ENCODE measurements at regions not wholly inside any gene's neighbourhood (a gene's known extent, or its start where the extent isn't known, plus 50 kb on each side); places are given as distances from the start of the nearest gene placed in this dataset.

DNA sequence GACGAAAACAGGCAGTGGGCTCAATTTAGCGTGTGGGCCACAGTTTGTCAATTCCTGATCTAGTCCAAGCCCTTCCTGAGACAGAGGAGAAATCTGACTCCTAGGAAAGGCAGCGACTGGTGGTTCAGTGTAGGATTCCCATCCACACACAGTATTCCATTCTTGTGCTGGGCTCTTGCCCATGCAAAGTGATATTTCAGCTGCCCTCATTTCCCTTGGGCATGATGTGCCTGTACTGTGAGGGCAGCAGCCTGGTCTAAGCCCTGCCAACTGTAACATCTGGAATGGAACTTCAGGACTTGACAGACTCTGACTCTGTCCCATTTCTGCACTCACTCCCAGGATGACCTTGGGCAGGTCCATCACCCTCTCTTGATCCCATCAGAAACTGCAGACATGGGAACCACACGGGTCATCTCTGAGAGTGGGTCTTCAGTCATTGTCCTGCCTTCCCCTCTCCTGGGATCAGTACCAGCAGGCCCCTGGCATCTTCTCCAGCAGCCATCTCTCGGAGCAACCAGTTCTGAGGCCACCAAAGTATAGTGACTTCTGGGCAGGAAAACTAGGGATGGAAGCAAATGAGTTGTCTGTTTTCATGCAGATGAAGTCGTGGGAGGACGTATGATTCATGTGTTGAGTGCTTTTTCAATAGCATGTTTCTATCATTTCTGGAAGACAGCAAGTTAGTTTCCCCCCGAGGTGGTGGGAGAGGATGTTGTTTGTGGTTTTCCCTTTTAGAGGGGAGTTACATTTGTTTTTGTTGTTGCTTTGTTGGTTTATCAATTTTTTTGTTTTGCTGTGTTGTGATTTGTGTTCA is 54.2 kb upstream of the BCL2L14 start:
- no peak for DNase-seq (ENCODE audit: low spot score)

DNA sequence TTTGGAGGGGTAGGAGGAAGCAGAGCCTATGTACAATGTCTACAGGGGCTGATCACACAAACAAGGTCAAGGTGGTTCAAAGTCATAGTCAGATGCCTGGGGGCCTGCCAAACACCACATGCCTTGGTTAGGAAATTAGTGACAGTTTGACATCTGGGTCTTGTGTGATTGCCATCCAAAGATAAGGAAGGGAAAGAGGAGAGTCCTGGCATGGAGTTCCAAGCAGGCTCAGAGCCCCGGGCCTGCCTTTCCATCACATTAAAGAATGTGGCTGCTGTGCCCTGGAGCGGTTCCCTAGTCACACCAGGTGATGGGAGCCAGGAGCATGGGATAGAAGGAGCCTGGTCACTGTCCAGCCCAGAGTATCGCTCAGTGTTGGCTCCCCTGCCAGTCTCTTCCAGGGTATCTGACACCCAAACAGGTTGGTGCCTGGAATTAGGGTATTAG is 53.6 kb upstream of the BCL2L14 start:
- DNase-seq (ENCODE audit: low spot score): no peak

DNA sequence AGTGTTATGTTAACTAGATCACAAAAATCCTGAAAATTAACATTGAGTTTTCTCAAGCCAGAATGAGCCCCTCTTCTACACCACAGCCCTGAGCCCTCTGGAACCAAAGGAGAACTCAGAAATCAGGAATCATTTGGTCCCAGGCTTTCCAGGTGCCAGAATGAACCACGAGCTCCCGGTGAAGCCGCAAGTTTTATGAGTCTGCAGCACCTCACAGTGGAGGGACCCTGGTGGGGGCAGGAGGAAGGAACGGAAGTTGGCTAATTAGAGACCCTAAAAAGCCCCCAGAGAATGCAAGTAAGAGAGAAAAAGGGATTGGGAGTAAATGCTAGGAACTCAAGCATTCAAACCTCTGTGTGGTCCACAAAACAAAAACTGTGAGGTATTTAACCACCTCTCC is 52.9 kb upstream of the BCL2L14 start:
- no peak for DNase-seq (ENCODE audit: low spot score)

DNA sequence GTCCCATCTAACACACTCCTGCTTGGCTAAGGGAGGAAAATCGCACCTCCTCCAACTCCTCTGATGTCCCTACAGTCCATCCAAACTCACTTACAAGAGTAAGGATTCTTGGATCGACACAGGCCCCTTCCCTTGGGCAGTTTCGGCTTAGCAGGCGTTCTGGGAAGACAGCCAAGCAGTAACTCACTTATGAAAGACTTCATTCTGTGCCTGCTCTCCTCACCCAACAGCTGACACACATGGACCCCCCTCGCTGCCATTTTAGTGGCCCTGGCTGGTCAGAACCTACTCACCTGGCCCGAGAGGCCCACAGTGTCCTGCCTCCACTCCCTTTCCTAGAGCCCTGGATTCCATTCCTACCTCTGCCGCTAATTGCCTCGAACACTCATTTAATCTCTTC is 52.3 kb upstream of the BCL2L14 start:
- DNase-seq (ENCODE audit: low spot score): no peak

DNA sequence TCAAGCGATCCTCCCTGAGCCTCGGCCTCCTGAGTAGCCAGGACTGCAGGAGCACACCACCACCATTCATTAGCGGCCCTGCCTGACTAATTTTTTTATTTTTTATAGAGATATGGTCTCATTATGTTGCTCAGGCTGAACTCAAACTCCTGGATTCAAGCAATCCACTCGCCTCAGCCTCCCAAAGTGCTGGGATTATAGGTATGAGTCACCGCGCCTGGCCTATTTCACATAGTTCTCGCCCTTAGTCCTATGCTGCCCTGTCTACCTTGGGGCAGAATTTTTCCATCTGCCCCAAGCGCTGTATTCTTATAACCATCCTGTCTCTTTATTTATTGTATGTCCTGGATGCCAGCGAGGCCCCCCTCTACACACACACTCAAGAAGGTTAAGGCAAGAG is 50.9 kb upstream of the BCL2L14 start:
- no peak for DNase-seq (ENCODE audit: low spot score)

DNA sequence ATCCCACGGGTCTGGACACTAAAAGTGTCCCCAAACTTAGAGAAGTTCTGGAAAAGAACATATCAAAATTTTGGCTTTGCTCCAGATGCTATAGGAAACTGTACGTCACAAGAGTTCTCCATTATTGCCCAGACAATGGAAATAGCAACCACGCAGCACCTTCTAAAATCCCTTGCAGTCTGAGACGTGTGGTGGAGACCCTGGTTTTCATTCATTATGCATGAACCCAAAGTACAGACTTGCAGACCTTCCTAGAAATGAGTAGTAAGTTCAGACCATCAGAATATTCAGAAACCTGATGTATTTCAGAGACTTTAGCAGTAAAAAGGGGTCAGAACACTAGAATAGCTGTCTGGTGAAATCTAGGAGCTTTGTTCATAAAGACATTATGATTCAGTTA is 50.0 kb upstream of the BCL2L14 start:
- no peak for DNase-seq (ENCODE audit: low spot score)

All from LoVo (cell line).